ENCODE measurements at regions not wholly inside any gene's neighbourhood (a gene's known extent, or its start where the extent isn't known, plus 50 kb on each side); places are given as distances from the start of the nearest gene placed in this dataset.

GRCh38 chr1:208523007-208523406 lies 278.8 kb upstream of the PLXNA2 start:
- no peak for DNase-seq

DNA sequence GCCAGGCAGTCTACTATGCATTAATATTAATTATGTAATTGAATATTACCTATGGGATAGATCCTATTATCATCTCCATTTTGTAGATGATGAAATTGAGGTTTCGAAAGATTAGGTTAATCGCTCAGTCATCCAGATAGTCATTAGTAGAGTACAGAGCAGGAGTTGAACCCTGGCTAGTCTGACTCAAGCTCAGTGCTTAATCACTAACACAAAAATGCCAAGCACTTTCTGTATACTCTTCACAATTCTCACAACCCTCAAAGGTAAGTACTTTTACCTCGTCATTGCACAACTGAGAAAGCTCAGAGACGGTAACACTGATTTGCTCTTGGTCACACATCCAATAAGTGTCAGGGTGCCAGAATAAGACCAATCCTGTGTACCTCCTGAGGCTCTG lies 280.2 kb upstream of the PLXNA2 start:
- no peak for DNase-seq

DNA sequence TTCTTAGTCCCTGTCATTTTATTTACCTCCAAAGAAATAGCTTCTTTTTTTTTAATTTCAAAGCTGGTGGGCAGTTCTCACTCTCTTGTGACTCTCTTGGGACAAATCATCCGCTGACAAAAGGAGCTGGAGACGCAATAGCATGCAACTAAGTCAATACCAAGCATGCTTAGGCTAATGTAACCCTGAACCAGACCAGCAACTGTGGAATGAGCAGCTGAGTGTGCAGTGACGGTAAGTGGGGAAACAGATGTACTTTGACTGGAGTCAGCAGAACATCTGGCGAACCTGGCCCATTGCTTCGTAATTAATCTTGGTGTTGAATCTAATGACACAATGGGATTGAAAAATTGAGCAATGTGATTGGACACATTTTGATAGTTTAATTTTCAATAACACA lies 280.7 kb upstream of the PLXNA2 start:
- DNase-seq, result no peak

GRCh38 chr1:208525417-208525816 lies 281.2 kb upstream of the PLXNA2 start:
- no peak for DNase-seq

GRCh38 chr1:208526613-208527125 lies 282.5 kb upstream of the PLXNA2 start:
- DNase-seq, result no peak

- DNase-seq, result no peak
Measured at GRCh38 chr1:208527156-208527555, 283.0 kb upstream of the PLXNA2 start.

- DNase-seq, result no peak
Measured at GRCh38 chr1:208528578-208529240, 284.5 kb upstream of the PLXNA2 start.

DNA sequence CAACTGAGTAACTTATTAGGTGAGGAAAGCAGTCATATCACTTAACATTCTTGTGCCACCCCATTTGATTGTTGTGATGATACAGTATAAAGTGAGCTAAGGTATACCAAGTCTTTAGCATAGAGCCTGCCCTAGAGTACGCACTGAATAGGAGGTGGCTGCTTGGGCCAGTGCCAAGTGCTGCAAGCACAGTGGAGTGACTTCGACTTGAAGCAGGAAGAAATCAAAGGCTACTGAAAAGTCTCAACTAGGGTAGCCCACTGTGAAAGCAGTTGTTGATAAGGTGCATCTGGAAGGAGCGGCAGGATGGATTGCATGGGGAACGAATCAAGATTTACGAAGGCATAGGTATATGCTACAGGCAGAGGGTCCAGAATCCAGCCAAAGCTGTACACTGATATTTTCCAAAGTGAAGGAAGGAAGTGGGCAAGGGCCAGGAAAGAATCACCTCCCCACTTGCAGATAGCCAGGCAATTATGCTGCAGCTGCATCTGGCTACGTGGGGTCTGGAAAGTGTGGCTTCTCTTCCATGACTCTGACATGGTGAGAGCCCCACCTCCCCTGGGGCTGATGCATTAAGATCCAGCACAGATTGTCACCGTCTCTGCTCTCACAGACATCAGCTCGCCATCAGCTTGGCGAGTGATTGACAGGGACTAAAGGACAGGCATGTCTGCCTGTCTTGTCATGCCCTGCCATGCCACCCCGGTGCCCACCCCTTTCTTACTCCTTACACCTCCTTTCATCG lies 287.0 kb upstream of the PLXNA2 start:
- DNase-seq, result no peak

GRCh38 chr1:208533746-208534598 lies 289.8 kb upstream of the PLXNA2 start:
- no peak for DNase-seq

- DNase-seq, result no peak
Measured at GRCh38 chr1:208534599-208534897, 290.4 kb upstream of the PLXNA2 start.

DNA sequence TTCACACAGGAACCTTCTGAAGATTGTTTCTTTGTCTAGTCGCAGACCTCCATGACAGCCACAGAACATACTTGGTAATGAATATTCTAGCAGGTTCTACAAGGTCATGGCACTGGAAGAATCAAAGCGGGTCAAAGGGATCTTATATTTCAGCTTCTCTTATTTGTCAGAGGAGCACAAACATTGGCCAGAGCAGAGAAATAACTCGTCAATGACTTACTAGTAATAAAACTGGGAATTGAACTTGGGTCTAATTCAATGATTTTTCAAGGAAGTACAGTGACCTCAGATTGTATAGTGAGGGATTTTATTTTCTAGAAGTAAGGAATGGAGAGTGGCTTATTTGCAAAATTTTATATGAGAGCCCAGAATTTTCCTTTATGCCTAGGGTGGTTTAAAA lies 290.8 kb upstream of the PLXNA2 start:
- DNase-seq, result no peak

GRCh38 chr1:208535511-208535910 lies 291.3 kb upstream of the PLXNA2 start:
- DNase-seq, result no peak

GRCh38 chr1:208536212-208536611 lies 292.0 kb upstream of the PLXNA2 start:
- no peak for DNase-seq

DNA sequence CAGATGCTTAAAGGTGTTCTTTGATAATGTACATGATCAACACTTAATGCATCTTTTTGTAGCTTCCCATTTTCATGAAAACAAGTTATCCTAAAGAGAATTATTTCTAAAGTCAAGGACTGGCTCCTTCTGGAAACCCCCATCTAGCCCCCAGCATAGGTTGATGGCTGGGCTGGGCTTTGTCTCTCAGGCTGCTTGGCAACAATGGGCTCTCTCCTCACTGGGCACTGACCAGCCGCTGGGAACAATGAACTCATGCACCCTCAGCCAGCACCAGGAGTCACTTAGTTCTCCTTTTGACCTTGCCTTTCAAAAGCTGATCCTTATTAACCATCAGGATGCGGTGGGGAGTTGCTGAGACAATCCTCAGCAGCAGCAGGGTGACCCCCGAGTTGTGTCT lies 293.0 kb upstream of the PLXNA2 start:
- DNase-seq, result no peak

GRCh38 chr1:208538078-208538477 lies 293.9 kb upstream of the PLXNA2 start:
- no peak for DNase-seq

DNA sequence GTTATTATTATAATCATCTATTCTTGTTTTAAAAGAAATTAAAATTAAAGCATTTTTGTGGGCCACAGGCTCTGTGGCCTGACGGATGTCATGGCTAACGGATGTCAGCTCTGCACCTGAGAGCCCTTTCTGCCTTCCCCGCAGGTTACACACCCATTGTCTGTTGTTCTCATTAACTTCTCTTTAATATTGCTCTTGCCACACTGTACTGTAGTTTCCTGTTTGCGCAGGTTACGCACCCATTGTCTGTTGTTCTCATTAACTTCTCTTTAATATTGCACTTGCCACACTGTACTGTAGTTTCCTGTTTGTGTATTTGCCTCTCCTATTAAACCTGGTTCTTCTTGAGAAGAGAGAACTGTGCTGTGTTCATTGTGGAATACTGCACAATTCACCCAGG lies 294.4 kb upstream of the PLXNA2 start:
- no peak for DNase-seq

- no peak for DNase-seq
Measured at GRCh38 chr1:208540724-208541123, 296.5 kb upstream of the PLXNA2 start.

DNA sequence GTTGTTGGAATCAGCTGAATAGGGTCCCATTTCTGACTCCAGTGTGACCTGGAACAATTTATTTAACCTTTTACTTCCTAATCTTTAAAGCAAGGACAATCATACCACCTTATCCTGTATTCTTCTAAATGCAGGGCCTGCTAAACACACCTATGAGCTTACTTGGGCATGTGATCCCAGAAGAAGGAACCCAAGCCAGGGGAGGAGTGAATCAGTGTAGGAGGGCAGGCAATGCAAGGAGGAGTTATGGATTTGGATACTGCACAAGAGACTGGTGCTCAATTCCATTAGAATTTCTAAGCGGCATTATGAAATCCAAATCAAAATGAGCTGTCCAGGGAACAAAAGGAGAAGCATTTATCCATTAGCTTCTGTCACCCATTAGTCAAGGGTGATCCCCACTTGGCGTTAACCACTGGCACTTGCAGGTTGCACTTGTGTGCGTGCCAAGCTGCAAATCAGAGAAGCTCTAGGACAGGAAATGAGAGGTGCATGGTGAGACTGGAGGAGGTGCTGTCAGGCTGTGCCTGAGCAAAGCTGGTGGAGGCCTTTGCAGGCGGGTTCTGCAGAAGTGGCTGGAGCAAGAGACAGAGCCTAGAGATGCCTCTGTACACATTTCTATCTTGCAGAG lies 297.2 kb upstream of the PLXNA2 start:
- no peak for DNase-seq

DNA sequence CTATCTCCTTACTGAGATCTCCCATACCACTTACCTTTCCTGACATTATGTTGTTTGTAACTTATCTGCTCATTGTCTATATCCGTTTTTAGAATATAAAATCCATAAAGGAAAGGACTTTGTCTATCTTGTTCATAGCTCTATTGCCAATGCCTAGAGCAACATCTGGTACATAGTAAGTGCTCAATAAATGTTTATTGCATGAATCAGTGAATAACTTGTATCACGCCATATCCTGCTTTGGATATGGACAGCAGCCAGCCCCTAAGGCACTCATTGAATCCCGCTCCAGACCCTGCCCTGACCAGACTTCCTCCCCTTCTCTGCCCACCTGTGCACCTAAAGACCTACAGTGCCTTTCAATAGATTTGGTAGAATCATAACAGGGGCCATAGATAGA lies 298.1 kb upstream of the PLXNA2 start:
- DNase-seq, result no peak

DNA sequence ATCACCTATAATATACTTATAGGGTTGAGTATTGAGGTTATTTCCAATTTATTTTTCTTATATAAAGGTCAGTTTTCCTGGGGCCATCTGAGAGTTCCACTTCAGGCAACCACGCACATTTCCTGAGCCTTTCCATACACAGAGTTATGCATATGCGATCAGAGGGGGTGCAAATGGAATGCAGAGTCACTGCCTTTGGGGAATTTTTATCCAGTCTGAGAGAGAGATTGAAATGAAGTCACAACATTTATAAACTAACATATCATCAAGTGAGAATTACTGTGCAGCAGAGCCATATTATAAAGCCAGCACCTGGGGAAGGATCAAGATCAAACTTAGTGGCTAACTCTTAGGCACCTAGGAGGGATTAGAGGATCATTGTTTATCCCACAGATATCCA lies 299.9 kb upstream of the PLXNA2 start:
- no peak for DNase-seq

- DNase-seq, result no peak
Measured at GRCh38 chr1:208544794-208545193, 300.6 kb upstream of the PLXNA2 start.

DNA sequence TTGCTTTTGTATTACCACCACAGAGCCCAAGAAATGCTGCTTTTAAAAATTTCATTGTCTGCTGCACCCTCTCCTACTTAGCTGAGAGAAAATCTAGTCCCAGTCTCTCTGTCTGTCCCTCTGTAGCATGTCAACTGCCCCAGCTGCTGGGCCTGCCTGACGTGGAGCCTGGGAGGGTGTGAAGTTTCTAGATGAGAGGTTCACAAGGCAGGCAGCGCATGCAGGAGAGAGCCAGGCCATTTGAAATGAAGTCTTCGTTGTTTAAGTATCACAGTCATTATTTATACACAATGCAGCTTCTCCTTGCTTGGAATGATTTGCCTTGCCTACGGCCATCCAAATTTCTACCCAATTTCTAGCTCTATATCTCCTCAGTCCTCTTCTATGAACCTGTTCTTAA lies 306.8 kb upstream of the PLXNA2 start:
- no peak for DNase-seq

DNA sequence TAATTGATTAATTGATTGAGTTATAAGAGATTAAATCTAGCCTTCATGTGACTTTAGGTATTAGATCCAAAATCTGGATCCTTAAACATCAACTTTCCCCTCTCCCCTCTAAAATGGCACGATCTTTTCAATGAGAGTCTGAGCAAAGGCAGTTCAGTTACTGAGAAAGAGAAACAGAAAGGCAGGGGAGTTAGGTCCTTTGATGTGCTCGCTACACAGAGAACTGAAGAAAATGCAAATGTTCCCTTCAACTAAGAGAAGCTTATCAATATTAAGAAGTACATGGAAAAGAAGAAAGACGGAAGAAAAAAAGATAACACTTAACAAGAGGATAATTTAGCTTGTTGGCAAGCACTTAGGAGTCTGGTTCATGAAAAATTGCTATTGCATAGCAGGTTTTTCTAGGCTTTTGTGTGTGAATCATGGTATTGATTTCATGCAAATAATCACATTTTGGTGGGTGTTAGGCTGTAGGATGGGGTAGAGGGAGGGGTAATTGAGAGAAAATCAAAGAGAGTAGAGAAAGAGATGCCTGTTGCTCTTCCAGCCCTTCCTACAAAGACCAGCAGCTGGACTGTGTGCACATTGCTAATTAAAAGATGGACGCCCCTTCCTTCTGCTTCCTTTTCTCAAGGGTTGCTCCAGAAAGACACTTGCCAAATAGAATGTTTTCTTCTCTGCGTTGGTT lies 307.6 kb upstream of the PLXNA2 start:
- DNase-seq, result no peak
